SH-SY5Y (cell line): ENCODE measurements at regions not wholly inside any gene's neighbourhood (a gene's known extent, or its start where the extent isn't known, plus 50 kb on each side); places are given as distances from the start of the nearest gene placed in this dataset.

Experiments used
- GATA2 ChIP-seq: IDR thresholded peaks from 2 replicates; pipeline ENCODE4 v1.6.1; 2011; ENCODE audit warnings: mild to moderate bottlenecking, low read depth, low read length
- GATA3 ChIP-seq: IDR thresholded peaks from 2 replicates; pipeline ENCODE4 v1.6.1; 2011; ENCODE audit warnings: low read depth, mild to moderate bottlenecking, low read length, moderate library complexity

DNA sequence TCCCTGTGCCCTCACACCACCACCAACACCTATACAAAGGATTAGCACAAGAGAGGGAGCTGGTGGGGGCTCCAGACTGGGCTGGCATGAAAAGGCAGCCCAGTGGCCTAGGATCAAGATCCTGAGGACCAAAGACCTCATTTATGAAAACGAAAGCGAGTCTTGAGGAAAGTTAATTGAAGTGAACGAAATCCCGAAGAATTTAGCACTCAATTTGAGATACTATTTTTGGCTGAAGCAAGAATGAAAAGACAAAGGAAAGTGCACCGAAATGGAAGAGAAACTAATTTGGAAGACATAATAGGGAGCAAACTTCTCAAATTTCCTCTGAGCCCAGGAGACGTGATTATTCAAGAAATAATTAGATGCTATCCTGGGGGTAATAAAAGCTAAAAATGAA, 68.7 kb upstream of the SLC6A11 start:
- TF ChIP-seq GATA2 (no peak), GATA3 (no peak)
